DMS53 (cell line): ENCODE measurements at regions not wholly inside any gene's neighbourhood (a gene's known extent, or its start where the extent isn't known, plus 50 kb on each side); places are given as distances from the start of the nearest gene placed in this dataset.
"Not testable (repeated sequence)": the region's sequence is repeated elsewhere in the genome, so short reads cannot be mapped to it uniquely, and the experiment has no call there.

Experiments
- DNase-seq: peaks from one replicate; lab custom pipeline; 2025; lab: John Stamatoyannopoulos, UW

- peak; percentile 28 for DNase-seq
Measured at GRCh38 chr17:28247671-28248555, 71.1 kb upstream of the TMEM97 start.

- DNase-seq = no peak
Measured at GRCh38 chr17:28249706-28250105, 69.3 kb upstream of the TMEM97 start.

GRCh38 chr17:28252436-28252835 lies 66.6 kb upstream of the TMEM97 start:
- no peak for DNase-seq

- DNase-seq = no peak
Measured at GRCh38 chr17:28253663-28254062, 65.3 kb upstream of the TMEM97 start.

- DNase-seq = no peak
Measured at GRCh38 chr17:28255616-28256015, 63.4 kb upstream of the TMEM97 start.

- no peak for DNase-seq
Measured at GRCh38 chr17:28256370-28256769, 62.6 kb upstream of the TMEM97 start.

- DNase-seq = no peak
Measured at GRCh38 chr17:28256881-28257280, 62.1 kb upstream of the TMEM97 start.

- DNase-seq = peak; percentile 74
Measured at GRCh38 chr17:28258347-28258887, 60.6 kb upstream of the TMEM97 start.

- DNase-seq = peak; percentile 56
Measured at GRCh38 chr17:28261219-28261618, 57.8 kb upstream of the TMEM97 start.

- DNase-seq = not testable (repeated sequence)
Measured at GRCh38 chr17:28262123-28262745, 56.8 kb upstream of the TMEM97 start.

GRCh38 chr17:28264902-28265548 lies 54.0 kb upstream of the TMEM97 start:
- not testable (repeated sequence) for DNase-seq

- DNase-seq = not testable (repeated sequence)
Measured at GRCh38 chr17:28265856-28266546, 53.0 kb upstream of the TMEM97 start.

GRCh38 chr17:28266547-28266920 lies 52.5 kb upstream of the TMEM97 start:
- not testable (repeated sequence) for DNase-seq

- DNase-seq = not testable (repeated sequence)
Measured at GRCh38 chr17:28266926-28267719, 51.9 kb upstream of the TMEM97 start.

GRCh38 chr17:28267720-28268609 lies 51.0 kb upstream of the TMEM97 start:
- no peak for DNase-seq

- DNase-seq = no peak
Measured at GRCh38 chr17:28268610-28269313, 50.2 kb upstream of the TMEM97 start.
